ENCODE measurements at regions not wholly inside any gene's neighbourhood (a gene's known extent, or its start where the extent isn't known, plus 50 kb on each side); places are given as distances from the start of the nearest gene placed in this dataset.

- no peak overlapping the region for H3K14ac ChIP-seq (replicated peaks; ENCODE audit: low read depth, low read length)
- CTCF ChIA-PET, result no interaction called here
- no peak overlapping the region for H2BK5ac ChIP-seq (ENCODE audit: low read depth, low read length, poor library complexity, severe bottlenecking)
These were observed 106.4 kb upstream of the PBX1 start for GRCh38 chr1:164452549-164452948.

More at GRCh38 chr1:164452549-164452948, 106.4 kb upstream of the PBX1 start:
- Histone ChIP-seq H4K91ac (ENCODE audit: insufficient read depth, low read depth, low read length) (no peak overlapping the region), H4K20me1 (ENCODE audit: insufficient read depth, low read length) (no peaks in the 10 kb centered on the region), H2BK20ac (ENCODE audit: low read depth, low read length) (no peak overlapping the region), H3K79me1 (ENCODE audit: low read depth in 1 of 2, low read length in 2 of 2) (no peaks in the 10 kb centered on the region), H3K9me1 (ENCODE audit: insufficient read depth, low read length) (no peaks in the 10 kb centered on the region), H3K27ac (ENCODE audit: insufficient read depth, low read length) (no peak overlapping the region), H3K56ac (ENCODE audit: extremely low read depth, insufficient read depth, low read length) (no peak overlapping the region), H2AFZ (replicated peaks; ENCODE audit: low read length, poor library complexity) (no peak overlapping the region), H3K4me3 (ENCODE audit: insufficient read depth, low read depth, low read length) (no peak overlapping the region), H3K27me3 (ENCODE audit: control insufficient read depth, insufficient read depth, low read length) (no peaks in the 10 kb centered on the region), H4K5ac (ENCODE audit: low read depth, low read length) (no peak overlapping the region), H2BK120ac (ENCODE audit: low read depth, low read length) (no peak overlapping the region), H3K9me3 (ENCODE audit: control insufficient read depth, insufficient read depth, low read length) (no peaks in the 10 kb centered on the region), H4K8ac (ENCODE audit: low read depth in 2 of 2, low read length in 2 of 2) (no peak overlapping the region), H2AK9ac (replicated peaks; ENCODE audit: low read depth, low read length, poor library complexity) (no peak overlapping the region), H3K4ac (ENCODE audit: low read depth, low read length) (no peak overlapping the region), H3K4me1 (ENCODE audit: control insufficient read depth, insufficient read depth, low read length) (no peaks in the 10 kb centered on the region), H2BK15ac (ENCODE audit: low read depth, low read length) (no peak overlapping the region), H3K18ac (ENCODE audit: low read depth, low read length) (no peak overlapping the region), H3K4me2 (ENCODE audit: low read depth, low read length) (no peak overlapping the region), H3K9ac (ENCODE audit: low read depth, low read length) (no peak overlapping the region), H3K36me3 (ENCODE audit: control insufficient read depth, insufficient read depth, low read length) (no peaks in the 10 kb centered on the region), H3K23ac (ENCODE audit: low read depth, low read length) (no peak overlapping the region), H2AK5ac (ENCODE audit: low read depth, low read length) (no peak overlapping the region)
- in situ Hi-C loops (cut with MboI; ENCODE audit: low sequenced_read_pairs) (no loop called here), intact Hi-C loops (cut with micrococcal nuclease) (no loop called here), dilution Hi-C loops (cut with HindIII; ENCODE audit: low sequenced_read_pairs, unreplicated experiment) (no loop called here)
- no CpG with 5 or more reads among the region's 1 CpG for WGBS, 2 experiments (ENCODE audit: extremely low coverage in 2 of 2, insufficient read length in 1 of 2)
- POLR2A ChIA-PET (ENCODE audit: unreplicated experiment), result no interaction called here
- TF ChIP-seq RFX5 (IDR thresholded peaks at IDR 0.05; ENCODE audit: low read depth, low read length) (no peak), CEBPB (IDR thresholded peaks at IDR 0.05; ENCODE audit: low read depth, low read length) (no peak), CTCF (conservative IDR thresholded peaks at IDR 0.05; ENCODE audit: low read depth, low read length) (no peak), MAZ (IDR thresholded peaks at IDR 0.05; ENCODE audit: borderline replicate concordance, low read depth, low read length) (no peak), NFE2L2 (IDR thresholded peaks at IDR 0.05; ENCODE audit: low read depth, low read length) (no peak), CHD1 (IDR thresholded peaks at IDR 0.05; ENCODE audit: low read depth, low read length) (no peak), RCOR1 (IDR thresholded peaks at IDR 0.05; ENCODE audit: insufficient replicate concordance, low read length) (no peak), MXI1 (IDR thresholded peaks at IDR 0.05; ENCODE audit: borderline replicate concordance, low read depth, low read length) (no peak), FOS (IDR thresholded peaks at IDR 0.05; ENCODE audit: low read depth, low read length) (no peak), POLR2A (IDR thresholded peaks at IDR 0.05; ENCODE audit: low read depth, low read length) (no peak), BHLHE40 (IDR thresholded peaks at IDR 0.05; ENCODE audit: low read depth, low read length) (no peak), RAD21 (IDR thresholded peaks at IDR 0.05; ENCODE audit: low read length) (no peak), MAFK (IDR thresholded peaks at IDR 0.05; ENCODE audit: low read depth, low read length) (no peak), SMC3 (IDR thresholded peaks at IDR 0.05; ENCODE audit: low read depth, low read length) (no peak)
- TF ChIP-seq, protein P1, sequence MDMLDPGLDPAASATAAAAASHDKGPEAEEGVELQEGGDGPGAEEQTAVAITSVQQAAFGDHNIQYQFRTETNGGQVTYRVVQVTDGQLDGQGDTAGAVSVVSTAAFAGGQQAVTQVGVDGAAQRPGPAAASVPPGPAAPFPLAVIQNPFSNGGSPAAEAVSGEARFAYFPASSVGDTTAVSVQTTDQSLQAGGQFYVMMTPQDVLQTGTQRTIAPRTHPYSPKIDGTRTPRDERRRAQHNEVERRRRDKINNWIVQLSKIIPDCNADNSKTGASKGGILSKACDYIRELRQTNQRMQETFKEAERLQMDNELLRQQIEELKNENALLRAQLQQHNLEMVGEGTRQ (IDR thresholded peaks at IDR 0.05; ENCODE audit: low read depth, low read length), result no peak
- TF ChIP-seq, protein P2, sequence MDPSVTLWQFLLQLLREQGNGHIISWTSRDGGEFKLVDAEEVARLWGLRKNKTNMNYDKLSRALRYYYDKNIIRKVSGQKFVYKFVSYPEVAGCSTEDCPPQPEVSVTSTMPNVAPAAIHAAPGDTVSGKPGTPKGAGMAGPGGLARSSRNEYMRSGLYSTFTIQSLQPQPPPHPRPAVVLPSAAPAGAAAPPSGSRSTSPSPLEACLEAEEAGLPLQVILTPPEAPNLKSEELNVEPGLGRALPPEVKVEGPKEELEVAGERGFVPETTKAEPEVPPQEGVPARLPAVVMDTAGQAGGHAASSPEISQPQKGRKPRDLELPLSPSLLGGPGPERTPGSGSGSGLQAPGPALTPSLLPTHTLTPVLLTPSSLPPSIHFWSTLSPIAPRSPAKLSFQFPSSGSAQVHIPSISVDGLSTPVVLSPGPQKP (IDR thresholded peaks at IDR 0.05; ENCODE audit: borderline replicate concordance, low read depth, low read length), result no peak
- BruUV-seq (replicated peaks), result no TSS peak
- no peak for DNase-seq
- ATAC-seq (ENCODE audit: low read depth), result no peak

Measured in IMR-90 (cell line).